Retina (tissue), 1 donor: ENCODE measurements at regions not wholly inside any gene's neighbourhood (a gene's known extent, or its start where the extent isn't known, plus 50 kb on each side); places are given as distances from the start of the nearest gene placed in this dataset.
"Not testable (repeated sequence)": the region's sequence is repeated elsewhere in the genome, so short reads cannot be mapped to it uniquely, and the experiment has no call there.

Experiments used
- DNase-seq: peaks from one replicate; pipeline ENCODE4 v3.0.0-alpha.2; 2016

GRCh38 chr1:25130895-25131294 is 101.4 kb downstream of the SYF2 start:
- DNase-seq = no peak

- no peak for DNase-seq
Observed at GRCh38 chr1:25129380-25129779, 102.9 kb downstream of the SYF2 start.

GRCh38 chr1:25128121-25128621 is 104.1 kb downstream of the SYF2 start:
- no peak for DNase-seq

GRCh38 chr1:25126562-25126961 is 105.7 kb downstream of the SYF2 start:
- no peak for DNase-seq

GRCh38 chr1:25123551-25123950 is 108.8 kb downstream of the SYF2 start:
- DNase-seq = no peak

- DNase-seq = no peak
Observed at GRCh38 chr1:25122747-25123146, 109.6 kb downstream of the SYF2 start.

GRCh38 chr1:25120281-25120680 is 112.0 kb downstream of the SYF2 start:
- no peak for DNase-seq

GRCh38 chr1:25118546-25118945 is 113.8 kb downstream of the SYF2 start:
- DNase-seq = no peak

- DNase-seq = no peak
Observed at GRCh38 chr1:25117233-25117823, 115.0 kb downstream of the SYF2 start.

GRCh38 chr1:25116832-25117231 is 115.5 kb downstream of the SYF2 start:
- DNase-seq = no peak

- DNase-seq = not testable (repeated sequence)
Observed at GRCh38 chr1:25116117-25116516, 116.2 kb downstream of the SYF2 start.

- peak; percentile 75 for DNase-seq
Observed at GRCh38 chr1:25113731-25114130, 118.6 kb downstream of the SYF2 start.

- DNase-seq = no peak
Observed at GRCh38 chr1:25113086-25113485, 119.2 kb downstream of the SYF2 start.

GRCh38 chr1:25112400-25112799 is 119.9 kb downstream of the SYF2 start:
- no peak for DNase-seq

- DNase-seq = peak; percentile 72
Observed at GRCh38 chr1:25111706-25112105, 120.6 kb downstream of the SYF2 start.

GRCh38 chr1:25110485-25110884 is 121.8 kb downstream of the SYF2 start:
- no peak for DNase-seq

- no peak for DNase-seq
Observed at GRCh38 chr1:25110036-25110435, 122.3 kb downstream of the SYF2 start.

GRCh38 chr1:25109531-25109951 is 122.8 kb downstream of the SYF2 start:
- DNase-seq = no peak

GRCh38 chr1:25107643-25108010 is 124.7 kb downstream of the SYF2 start:
- no peak for DNase-seq

- DNase-seq = no peak
Observed at GRCh38 chr1:25106976-25107642, 125.2 kb downstream of the SYF2 start.

GRCh38 chr1:25106352-25106751 is 126.0 kb downstream of the SYF2 start:
- no peak for DNase-seq

GRCh38 chr1:25105836-25106235 is 126.5 kb downstream of the SYF2 start:
- no peak for DNase-seq

- DNase-seq = no peak
Observed at GRCh38 chr1:25104932-25105561, 127.3 kb downstream of the SYF2 start.

GRCh38 chr1:25103164-25103795 is 129.0 kb downstream of the SYF2 start:
- peak; percentile 45 for DNase-seq
